ENCODE measurements at regions not wholly inside any gene's neighbourhood (a gene's known extent, or its start where the extent isn't known, plus 50 kb on each side); places are given as distances from the start of the nearest gene placed in this dataset.

- TF ChIP-seq CTCF (IDR thresholded peaks at IDR 0.05) (no peak), POLR2A (IDR thresholded peaks at IDR 0.05) (no peak)
Observed at GRCh38 chr14:53523226-53523625, 370.1 kb upstream of the DDHD1 start.
